Tibial nerve (tissue), 4 donors: ENCODE measurements at regions not wholly inside any gene's neighbourhood (a gene's known extent, or its start where the extent isn't known, plus 50 kb on each side); places are given as distances from the start of the nearest gene placed in this dataset.

Source experiments
- DNase-seq, 2 donors: peaks; one replicate each; pipeline ENCODE4 v3.0.0-alpha.2; 2019; ENCODE audit warnings: low spot score in 2 of 2
- H3K27ac ChIP-seq, 4 donors: fragments of 200-600 bp; sonication (generic) in 3 of 4; one replicate each; pipeline ENCODE4 v1.5.1; 2017 to 2019; ENCODE audit warnings: mild to moderate bottlenecking in 1 of 4
- H3K27me3 ChIP-seq, 2 donors: fragments of 200-600 bp; sonication (generic) in 1 of 2; one replicate each; pipeline versions ENCODE4 v1.5.1 to v1.6.0; 2017 to 2019
- H3K36me3 ChIP-seq, 3 donors: fragments of 200-600 bp; sonication (generic); one replicate each; pipeline ENCODE4 v1.5.1; 2018 to 2019
- H3K4me1 ChIP-seq, 4 donors: fragments of 200-600 bp; sonication (generic) in 3 of 4; one replicate each; pipeline ENCODE4 v1.5.1; 2017 to 2019
- H3K4me3 ChIP-seq, 4 donors: fragments of 200-600 bp; sonication (generic) in 3 of 4; one replicate each; pipeline ENCODE4 v1.5.1; 2017 to 2019; ENCODE audit warnings: mild to moderate bottlenecking in 1 of 4, moderate library complexity in 1 of 4
- H3K9me3 ChIP-seq, 4 donors: fragments of 200-600 bp; sonication (generic) in 3 of 4; one replicate each; pipeline ENCODE4 v1.5.1; 2017 to 2019
- CTCF ChIP-seq, 5 experiments: fragments of 200-600 bp in 3 of 5; fragments of 450-650 bp in 2 of 5; sonication (generic) in 3 of 5; IDR thresholded peaks; one replicate each; pipeline ENCODE4 v1.5.1; 2016 to 2019; ENCODE audit warnings: antibody characterized with exemption in 5 of 5, mild to moderate bottlenecking in 3 of 5, moderate library complexity in 2 of 5
- EP300 ChIP-seq, 2 donors: sonication (generic); formaldehyde crosslinking; IDR thresholded peaks; one replicate each; pipeline ENCODE4 v1.6.1; 2017; ENCODE audit warnings: antibody characterized with exemption in 2 of 2, mild to moderate bottlenecking in 1 of 2
- POLR2A ChIP-seq, 2 donors: fragments of 450-650 bp; IDR thresholded peaks; one replicate each; pipeline ENCODE4 v1.6.1; 2017; ENCODE audit warnings: antibody characterized with exemption in 2 of 2, mild to moderate bottlenecking in 2 of 2, moderate library complexity in 2 of 2
- WGBS, 2 donors: methylation state at CpG; one replicate each; pipeline ENCODE4 v1.1.5; 2018; 5-methylcytosine and 5-hydroxymethylcytosine counted together

- Histone ChIP-seq H3K9me3 (no peaks in the 10 kb centered on the region), H3K4me1 (peaks cover 0 to 20% (median 0%) of the 10 kb centered on the region in 4 donors), H3K4me3 (no peak overlapping the region), H3K27me3 (no peaks in the 10 kb centered on the region), H3K36me3 (peaks cover 0 to 13% (median 0%) of the 10 kb centered on the region in 3 donors), H3K27ac (no peak overlapping the region)
- no peak for DNase-seq
- 90 to 97% methylated on average over 2 of the region's 2 CpGs for WGBS, 2 donors
- TF ChIP-seq CTCF (IDR thresholded peaks at IDR 0.05) (no peak), POLR2A (IDR thresholded peaks at IDR 0.05) (no peak)
These were observed 68.7 kb upstream of the ADAMTS9 start for GRCh38 chr3:64756398-64756986.

GRCh38 chr3:64748244-64748904 lies 60.6 kb upstream of the ADAMTS9 start:
- H3K27me3 ChIP-seq, result no peaks in the 10 kb centered on the region
- peaks cover 0 to 21% (median 2%) of the 10 kb centered on the region in 4 donors for H3K4me1 ChIP-seq
- WGBS, 2 donors, result 60 to 64% methylated on average over 6 of the region's 6 CpGs
- peak overlapping the region in 1 of 4 donors; percentile 16 for H3K27ac ChIP-seq
- H3K36me3 ChIP-seq, result peaks cover 0 to 5% (median 0%) of the 10 kb centered on the region in 3 donors
- no peak for DNase-seq
- TF ChIP-seq EP300 (IDR thresholded peaks at IDR 0.05) (no peak), CTCF (IDR thresholded peaks at IDR 0.05) (no peak), POLR2A (IDR thresholded peaks at IDR 0.05) (no peak)
- no peak overlapping the region for H3K4me3 ChIP-seq
- no peaks in the 10 kb centered on the region for H3K9me3 ChIP-seq

GRCh38 chr3:64747679-64748078 lies 59.9 kb upstream of the ADAMTS9 start:
- Histone ChIP-seq H3K4me1 (peaks cover 0 to 26% (median 2%) of the 10 kb centered on the region in 4 donors), H3K36me3 (peaks cover 0 to 5% (median 0%) of the 10 kb centered on the region in 3 donors), H3K27ac (no peak overlapping the region), H3K27me3 (no peaks in the 10 kb centered on the region), H3K9me3 (no peaks in the 10 kb centered on the region), H3K4me3 (no peak overlapping the region)
- WGBS, 2 donors, result 83 to 85% methylated on average over 4 of the region's 4 CpGs
- no peak for TF ChIP-seq POLR2A (IDR thresholded peaks at IDR 0.05)
- TF ChIP-seq EP300 (IDR thresholded peaks at IDR 0.05), result no peak
- TF ChIP-seq CTCF (IDR thresholded peaks at IDR 0.05), result no peak
- no peak for DNase-seq

- Histone ChIP-seq H3K4me3 (no peak overlapping the region), H3K27ac (no peak overlapping the region), H3K27me3 (no peaks in the 10 kb centered on the region), H3K36me3 (no peaks in the 10 kb centered on the region), H3K4me1 (peaks cover 0 to 56% (median 11%) of the 10 kb centered on the region in 4 donors), H3K9me3 (no peaks in the 10 kb centered on the region)
- TF ChIP-seq POLR2A (IDR thresholded peaks at IDR 0.05) (no peak), CTCF (IDR thresholded peaks at IDR 0.05) (no peak), EP300 (IDR thresholded peaks at IDR 0.05) (no peak)
- DNase-seq, result no peak
- WGBS, 2 donors, result 69 to 71% methylated on average over 4 of the region's 4 CpGs
These were observed 56.1 kb upstream of the ADAMTS9 start for GRCh38 chr3:64743887-64744243.

GRCh38 chr3:64743156-64743886 lies 55.5 kb upstream of the ADAMTS9 start:
- DNase-seq, result no peak
- H3K4me3 ChIP-seq, result no peak overlapping the region
- H3K9me3 ChIP-seq, result no peaks in the 10 kb centered on the region
- 69 to 77% methylated on average over 5 of the region's 5 CpGs for WGBS, 2 donors
- H3K27ac ChIP-seq, result no peak overlapping the region
- H3K27me3 ChIP-seq, result no peaks in the 10 kb centered on the region
- no peak for TF ChIP-seq EP300 (IDR thresholded peaks at IDR 0.05)
- no peak for TF ChIP-seq CTCF (IDR thresholded peaks at IDR 0.05)
- TF ChIP-seq POLR2A (IDR thresholded peaks at IDR 0.05), result no peak
- peaks cover 0 to 53% (median 10%) of the 10 kb centered on the region in 4 donors for H3K4me1 ChIP-seq
- no peaks in the 10 kb centered on the region for H3K36me3 ChIP-seq
